ENCODE measurements at regions not wholly inside any gene's neighbourhood (a gene's known extent, or its start where the extent isn't known, plus 50 kb on each side); places are given as distances from the start of the nearest gene placed in this dataset.
A peak's percentile ranks its signal among the peaks of the same experiment; 100 is the strongest.
"Not testable (repeated sequence)": the region's sequence is repeated elsewhere in the genome, so short reads cannot be mapped to it uniquely, and the experiment has no call there.

DNA sequence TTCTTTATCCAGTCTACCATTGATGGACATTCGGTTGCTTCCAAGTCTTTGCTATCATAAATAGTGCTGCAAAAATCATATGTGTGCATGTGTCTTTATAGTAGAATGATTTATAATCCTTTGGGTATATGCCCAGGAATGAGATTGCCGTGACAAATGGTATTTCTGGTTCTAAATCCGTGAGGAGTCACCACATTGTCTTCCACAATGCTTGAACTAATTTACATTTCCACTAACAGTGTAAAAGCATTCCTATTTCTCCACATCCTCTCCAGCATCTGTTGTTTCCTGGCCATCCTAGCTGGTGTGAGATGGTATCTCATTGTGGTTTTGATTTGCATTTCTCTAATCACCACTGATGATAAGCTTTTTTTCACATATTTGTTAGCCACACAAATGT, 406.1 kb upstream of the NDST4 start:
- not testable (repeated sequence) for H2BK5ac ChIP-seq (ENCODE audit: low read depth, low read length, poor library complexity, severe bottlenecking); H2AK5ac ChIP-seq (ENCODE audit: low read length, severe bottlenecking); H3K36me3 ChIP-seq (ENCODE audit: control insufficient read depth in 1 of 2, insufficient read depth in 2 of 2, low read depth in 1 of 2, low read length in 2 of 2); H3K18ac ChIP-seq (ENCODE audit: low read depth in 1 of 2, low read length in 2 of 2); H3K27ac ChIP-seq (ENCODE audit: low read length, poor library complexity, severe bottlenecking); H3K4me2 ChIP-seq (ENCODE audit: low read length, poor library complexity, severe bottlenecking); H3K79me1 ChIP-seq (replicated peaks; ENCODE audit: low read length, poor library complexity, severe bottlenecking); H3K4me1 ChIP-seq (ENCODE audit: control insufficient read depth, insufficient read depth, low read depth, low read length); H3K14ac ChIP-seq (ENCODE audit: low read length in 2 of 2); H2BK120ac ChIP-seq (ENCODE audit: low read depth, low read length); H3K23ac ChIP-seq (ENCODE audit: low read length in 2 of 2); H3K9me3 ChIP-seq (ENCODE audit: control insufficient read depth, low read length); H3K9ac ChIP-seq (ENCODE audit: low read length); H3K4ac ChIP-seq (ENCODE audit: low read depth in 1 of 2, low read length in 2 of 2); H3K4me3 ChIP-seq (ENCODE audit: insufficient read depth in 1 of 2, low read depth in 1 of 2, low read length in 2 of 2); H2AFZ ChIP-seq (ENCODE audit: low read depth, low read length); H2BK12ac ChIP-seq (ENCODE audit: low read length in 2 of 2); H2BK15ac ChIP-seq (ENCODE audit: low read depth, poor library complexity, severe bottlenecking); H4K91ac ChIP-seq (ENCODE audit: low read length); H3K27me3 ChIP-seq (ENCODE audit: control insufficient read depth in 1 of 2, insufficient read depth in 1 of 2, low read length in 2 of 2); H4K8ac ChIP-seq (ENCODE audit: low read length)
- peak; percentile 43 for DNase-seq
- WGBS: 81% methylated on average over 3 of the region's 3 CpGs

- Histone ChIP-seq H3K4ac (ENCODE audit: low read depth in 1 of 2, low read length in 2 of 2) (no peak overlapping the region), H2AFZ (ENCODE audit: low read depth, low read length) (no peak overlapping the region), H3K27me3 (ENCODE audit: control insufficient read depth in 1 of 2, insufficient read depth in 1 of 2, low read length in 2 of 2) (no peaks in the 10 kb centered on the region), H3K18ac (ENCODE audit: low read depth in 1 of 2, low read length in 2 of 2) (no peak overlapping the region), H3K9me3 (ENCODE audit: control insufficient read depth, low read length) (peaks cover 5% of the 10 kb centered on the region), H3K4me1 (ENCODE audit: control insufficient read depth, insufficient read depth, low read depth, low read length) (no peaks in the 10 kb centered on the region), H3K4me3 (ENCODE audit: insufficient read depth in 1 of 2, low read depth in 1 of 2, low read length in 2 of 2) (no peak overlapping the region), H3K4me2 (ENCODE audit: low read length, poor library complexity, severe bottlenecking) (no peak overlapping the region), H3K14ac (ENCODE audit: low read length in 2 of 2) (no peak overlapping the region), H2BK120ac (ENCODE audit: low read depth, low read length) (no peak overlapping the region), H4K91ac (ENCODE audit: low read length) (no peak overlapping the region), H2BK5ac (ENCODE audit: low read depth, low read length, poor library complexity, severe bottlenecking) (no peak overlapping the region), H3K9ac (ENCODE audit: low read length) (no peak overlapping the region), H4K8ac (ENCODE audit: low read length) (no peak overlapping the region), H3K36me3 (ENCODE audit: control insufficient read depth in 1 of 2, insufficient read depth in 2 of 2, low read depth in 1 of 2, low read length in 2 of 2) (no peaks in the 10 kb centered on the region), H3K79me1 (replicated peaks; ENCODE audit: low read length, poor library complexity, severe bottlenecking) (no peaks in the 10 kb centered on the region), H2AK5ac (ENCODE audit: low read length, severe bottlenecking) (no peak overlapping the region), H2BK12ac (ENCODE audit: low read length in 2 of 2) (no peak overlapping the region), H2BK15ac (ENCODE audit: low read depth, poor library complexity, severe bottlenecking) (no peak overlapping the region), H3K27ac (ENCODE audit: low read length, poor library complexity, severe bottlenecking) (no peak overlapping the region), H3K23ac (ENCODE audit: low read length in 2 of 2) (no peak overlapping the region)
- WGBS: 32% methylated on average over 2 of the region's 2 CpGs
- no peak for DNase-seq
Observed at GRCh38 chr4:115515772-115516171, 402.4 kb upstream of the NDST4 start.

- Histone ChIP-seq H3K79me1 (replicated peaks; ENCODE audit: low read length, poor library complexity, severe bottlenecking) (no peaks in the 10 kb centered on the region), H4K8ac (ENCODE audit: low read length) (no peak overlapping the region), H3K4me3 (ENCODE audit: insufficient read depth in 1 of 2, low read depth in 1 of 2, low read length in 2 of 2) (no peak overlapping the region), H2BK15ac (ENCODE audit: low read depth, poor library complexity, severe bottlenecking) (no peak overlapping the region), H3K4me2 (ENCODE audit: low read length, poor library complexity, severe bottlenecking) (no peak overlapping the region), H2AFZ (ENCODE audit: low read depth, low read length) (no peak overlapping the region), H3K36me3 (ENCODE audit: control insufficient read depth in 1 of 2, insufficient read depth in 2 of 2, low read depth in 1 of 2, low read length in 2 of 2) (no peaks in the 10 kb centered on the region), H3K18ac (ENCODE audit: low read depth in 1 of 2, low read length in 2 of 2) (peak overlapping the region in 1 of 2 experiments; percentile 21), H3K9ac (ENCODE audit: low read length) (no peak overlapping the region), H3K14ac (ENCODE audit: low read length in 2 of 2) (no peak overlapping the region), H2BK12ac (ENCODE audit: low read length in 2 of 2) (no peak overlapping the region), H3K9me3 (ENCODE audit: control insufficient read depth, low read length) (peaks cover 5% of the 10 kb centered on the region), H3K4me1 (ENCODE audit: control insufficient read depth, insufficient read depth, low read depth, low read length) (no peaks in the 10 kb centered on the region), H3K27me3 (ENCODE audit: control insufficient read depth in 1 of 2, insufficient read depth in 1 of 2, low read length in 2 of 2) (no peaks in the 10 kb centered on the region), H2BK120ac (ENCODE audit: low read depth, low read length) (no peak overlapping the region), H3K4ac (ENCODE audit: low read depth in 1 of 2, low read length in 2 of 2) (no peak overlapping the region), H4K91ac (ENCODE audit: low read length) (no peak overlapping the region), H2AK5ac (ENCODE audit: low read length, severe bottlenecking) (no peak overlapping the region), H3K23ac (ENCODE audit: low read length in 2 of 2) (no peak overlapping the region), H3K27ac (ENCODE audit: low read length, poor library complexity, severe bottlenecking) (no peak overlapping the region), H2BK5ac (ENCODE audit: low read depth, low read length, poor library complexity, severe bottlenecking) (no peak overlapping the region)
- DNase-seq: peak; percentile 31
- WGBS: 96% methylated on average over 2 of the region's 2 CpGs
Observed at GRCh38 chr4:115515366-115515765, 401.9 kb upstream of the NDST4 start.

- H2BK12ac ChIP-seq (ENCODE audit: low read length in 2 of 2): no peak overlapping the region
- H2BK5ac ChIP-seq (ENCODE audit: low read depth, low read length, poor library complexity, severe bottlenecking): no peak overlapping the region
- H3K4me2 ChIP-seq (ENCODE audit: low read length, poor library complexity, severe bottlenecking): no peak overlapping the region
- peaks cover under 1% of the 10 kb centered on the region for H3K9me3 ChIP-seq (ENCODE audit: control insufficient read depth, low read length)
- H3K23ac ChIP-seq (ENCODE audit: low read length in 2 of 2): no peak overlapping the region
- DNase-seq: no peak
- no peak overlapping the region for H3K27ac ChIP-seq (ENCODE audit: low read length, poor library complexity, severe bottlenecking)
- no peak overlapping the region for H3K4me3 ChIP-seq (ENCODE audit: insufficient read depth in 1 of 2, low read depth in 1 of 2, low read length in 2 of 2)
- no peak overlapping the region for H4K91ac ChIP-seq (ENCODE audit: low read length)
- H2AK5ac ChIP-seq (ENCODE audit: low read length, severe bottlenecking): no peak overlapping the region
- no peaks in the 10 kb centered on the region for H3K79me1 ChIP-seq (replicated peaks; ENCODE audit: low read length, poor library complexity, severe bottlenecking)
- H3K27me3 ChIP-seq (ENCODE audit: control insufficient read depth in 1 of 2, insufficient read depth in 1 of 2, low read length in 2 of 2): no peaks in the 10 kb centered on the region
- no peak overlapping the region for H2AFZ ChIP-seq (ENCODE audit: low read depth, low read length)
- no peak overlapping the region for H3K4ac ChIP-seq (ENCODE audit: low read depth in 1 of 2, low read length in 2 of 2)
- no peak overlapping the region for H3K18ac ChIP-seq (ENCODE audit: low read depth in 1 of 2, low read length in 2 of 2)
- H2BK15ac ChIP-seq (ENCODE audit: low read depth, poor library complexity, severe bottlenecking): no peak overlapping the region
- WGBS: 78% methylated on average over 1 of the region's 1 CpG
- no peaks in the 10 kb centered on the region for H3K4me1 ChIP-seq (ENCODE audit: control insufficient read depth, insufficient read depth, low read depth, low read length)
- H3K9ac ChIP-seq (ENCODE audit: low read length): no peak overlapping the region
- H2BK120ac ChIP-seq (ENCODE audit: low read depth, low read length): no peak overlapping the region
- no peaks in the 10 kb centered on the region for H3K36me3 ChIP-seq (ENCODE audit: control insufficient read depth in 1 of 2, insufficient read depth in 2 of 2, low read depth in 1 of 2, low read length in 2 of 2)
- H3K14ac ChIP-seq (ENCODE audit: low read length in 2 of 2): no peak overlapping the region
- no peak overlapping the region for H4K8ac ChIP-seq (ENCODE audit: low read length)
Observed at GRCh38 chr4:115514675-115515074, 401.3 kb upstream of the NDST4 start.
